Keratinocyte (primary cell): ENCODE measurements at regions not wholly inside any gene's neighbourhood (a gene's known extent, or its start where the extent isn't known, plus 50 kb on each side); places are given as distances from the start of the nearest gene placed in this dataset.

Source experiments
- DNase-seq: peaks from one replicate; pipeline ENCODE4 v3.0.0-alpha.2; 2011; ENCODE audit warnings: low read depth, missing footprints, low spot score
- FAIRE-seq: peaks from 2 replicates; lab custom pipeline; 2011; peaks lifted over from hg19 to GRCh38; lab: Jason Lieb, UNC
- H2AFZ ChIP-seq: 2 replicates; pipeline ENCODE4 v1.6.0; 2012; ENCODE audit warnings: low read length, control low read depth, inconsistent platforms; ENCODE audit not compliant: control insufficient read depth
- H3K27ac ChIP-seq: 2 replicates; pipeline ENCODE4 v1.5.1; 2011; ENCODE audit warnings: low read length; ENCODE audit not compliant: control insufficient read depth, insufficient read depth
- H3K27me3 ChIP-seq: 3 replicates; pipeline ENCODE4 v1.6.0; 2011; ENCODE audit warnings: low read length; ENCODE audit not compliant: control insufficient read depth, insufficient read depth; ENCODE audit errors: extremely low read depth
- H3K36me3 ChIP-seq, 2 experiments: 2 replicates in 1 of 2; 3 replicates in 1 of 2; pipeline ENCODE4 v1.5.1; 2011; ENCODE audit warnings: low read length in 2 of 2, mild to moderate bottlenecking in 1 of 2; ENCODE audit not compliant: control insufficient read depth in 2 of 2, insufficient read depth in 2 of 2; ENCODE audit errors: extremely low read depth in 1 of 2
- H3K4me1 ChIP-seq: 3 replicates; pipeline ENCODE4 v1.5.1; 2011; ENCODE audit warnings: low read length; ENCODE audit not compliant: control insufficient read depth, insufficient read depth; ENCODE audit errors: extremely low read depth
- H3K4me2 ChIP-seq: 3 replicates; pipeline ENCODE4 v1.6.0; 2011; ENCODE audit warnings: low read depth, low read length; ENCODE audit not compliant: control insufficient read depth, insufficient read depth; ENCODE audit errors: extremely low read depth
- H3K4me3 ChIP-seq, 3 experiments: fragments of 200-600 bp in 1 of 3; sonication (generic) in 1 of 3; 2 replicates in 2 of 3; 3 replicates in 1 of 3; pipeline ENCODE4 v1.5.1; 2011 to 2016; ENCODE audit warnings: low read length in 3 of 3, mild to moderate bottlenecking in 3 of 3, control low read depth in 2 of 3, inconsistent platforms in 1 of 3, low read depth in 1 of 3, mixed read lengths in 1 of 3, mixed run types in 1 of 3, moderate library complexity in 1 of 3; ENCODE audit not compliant: control insufficient read depth in 2 of 3, insufficient read depth in 2 of 3; ENCODE audit errors: extremely low read depth in 1 of 3
- H3K79me2 ChIP-seq: 2 replicates; pipeline ENCODE4 v1.6.0; 2012; ENCODE audit warnings: low read length; ENCODE audit not compliant: control insufficient read depth, insufficient read depth
- H3K9ac ChIP-seq: 3 replicates; pipeline ENCODE4 v1.6.0; 2011; ENCODE audit warnings: low read length; ENCODE audit not compliant: control insufficient read depth, insufficient read depth; ENCODE audit errors: extremely low read depth
- H3K9me1 ChIP-seq: 3 replicates; pipeline ENCODE4 v1.6.0; 2011; ENCODE audit warnings: low read length; ENCODE audit not compliant: control insufficient read depth, insufficient read depth; ENCODE audit errors: extremely low read depth
- H3K9me3 ChIP-seq: 2 replicates; pipeline ENCODE4 v1.5.1; 2012; ENCODE audit warnings: low read depth, low read length; ENCODE audit not compliant: control insufficient read depth
- H4K20me1 ChIP-seq: 3 replicates; pipeline ENCODE4 v1.6.0; 2011; ENCODE audit warnings: low read length; ENCODE audit not compliant: control insufficient read depth, insufficient read depth; ENCODE audit errors: extremely low read depth
- CTCF ChIP-seq, 3 experiments: IDR thresholded peaks in 1 of 3; conservative IDR thresholded peaks in 1 of 3; optimal IDR thresholded peaks in 1 of 3; 2 replicates in 2 of 3; 3 replicates in 1 of 3; pipeline versions ENCODE3 to v1.5.1; 2011; ENCODE audit warnings: low read length in 3 of 3, mild to moderate bottlenecking in 3 of 3, moderate library complexity in 2 of 3, control low read depth in 1 of 3, inconsistent platforms in 1 of 3; ENCODE audit not compliant: insufficient read depth in 2 of 3; ENCODE audit errors: extremely low read depth in 1 of 3
- EZH2 ChIP-seq: IDR thresholded peaks from one replicate; pipeline ENCODE4 v1.6.1; 2012; ENCODE audit warnings: inconsistent platforms, mild to moderate bottlenecking, low read length, moderate library complexity
- dilution Hi-C: fragments of 300-500 bp; cut with MboI; formaldehyde crosslinking; loops from one replicate; pipeline ENCODE4 v1.7.0; 2020; ENCODE audit warnings: low sequenced_read_pairs; ENCODE audit not compliant: extremely low pct_ligation_motif_present

GRCh38 chr12:124445121-124445718, 122.2 kb downstream of the NCOR2 start:
- Histone ChIP-seq H3K4me2 (no peak overlapping the region), H3K27ac (no peak overlapping the region), H3K79me2 (no peaks in the 10 kb centered on the region), H3K9me1 (no peaks in the 10 kb centered on the region), H3K27me3 (no peaks in the 10 kb centered on the region), H3K4me3 (no peak overlapping the region), H3K36me3 (peaks cover 27 to 38% of the 10 kb centered on the region in 2 experiments), H3K4me1 (peaks cover 7% of the 10 kb centered on the region), H3K9me3 (no peaks in the 10 kb centered on the region), H3K9ac (no peak overlapping the region), H2AFZ (no peak overlapping the region), H4K20me1 (peaks cover 8% of the 10 kb centered on the region)
- TF ChIP-seq CTCF (optimal IDR thresholded peaks at IDR 0.05 in 1 of 3, IDR thresholded peaks at IDR 0.05 in 1 of 3, conservative IDR thresholded peaks at IDR 0.05 in 1 of 3; ENCODE audit: extremely low read depth in 1 of 3, insufficient read depth in 2 of 3, low read length in 3 of 3) (no peak), EZH2 (no peak)
- FAIRE-seq (no peak), DNase-seq (no peak)
- dilution Hi-C loops = no loop called here

DNA sequence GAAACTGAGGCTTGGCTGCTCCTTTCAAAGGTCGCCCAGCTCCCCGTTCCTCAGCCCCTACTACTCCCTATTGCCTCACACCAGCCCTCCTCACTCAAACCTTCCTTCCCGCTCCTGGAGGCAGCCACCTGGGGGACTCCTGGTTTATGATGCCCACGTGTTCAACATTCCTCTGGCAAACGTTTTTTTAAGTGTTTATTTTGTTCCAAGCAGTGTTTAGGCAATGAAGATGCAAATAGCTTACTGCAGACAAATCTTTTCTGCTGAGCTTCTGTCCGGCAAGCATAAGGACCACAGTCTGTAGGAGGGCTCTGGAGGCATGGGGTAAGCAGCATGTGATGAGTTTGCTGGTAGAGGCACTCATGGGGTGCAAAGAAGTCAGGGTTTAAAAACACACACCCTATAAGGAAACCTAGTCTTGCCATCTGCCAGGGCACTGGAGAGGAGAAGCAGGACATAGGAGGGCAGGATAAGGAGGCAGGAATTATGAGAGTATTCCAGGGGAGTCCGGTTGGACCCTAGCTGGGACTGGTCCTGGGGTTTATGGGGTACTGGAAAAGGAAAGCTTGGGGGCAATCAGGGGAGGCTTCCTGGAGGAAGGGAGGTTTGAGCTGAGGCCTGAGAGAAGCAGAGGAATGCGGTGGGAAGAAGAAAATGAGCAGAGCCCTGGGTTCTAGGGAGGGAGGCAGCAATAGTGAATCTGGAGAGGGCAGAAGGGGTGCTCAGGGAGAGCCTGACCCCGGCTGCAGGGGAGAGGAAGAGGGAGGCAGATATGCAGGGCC, 123.3 kb downstream of the NCOR2 start:
- H3K27me3 ChIP-seq = no peaks in the 10 kb centered on the region
- FAIRE-seq (no peak), DNase-seq (no peak)
- peaks cover 8% of the 10 kb centered on the region for H4K20me1 ChIP-seq
- dilution Hi-C loops = no loop called here
- no peaks in the 10 kb centered on the region for H3K9me1 ChIP-seq
- no peaks in the 10 kb centered on the region for H3K79me2 ChIP-seq
- H3K36me3 ChIP-seq = peaks cover 24 to 38% of the 10 kb centered on the region in 2 experiments
- H3K9ac ChIP-seq = no peak overlapping the region
- H3K27ac ChIP-seq = no peak overlapping the region
- peaks cover 7% of the 10 kb centered on the region for H3K4me1 ChIP-seq
- H2AFZ ChIP-seq = no peak overlapping the region
- H3K4me3 ChIP-seq = no peak overlapping the region
- TF ChIP-seq CTCF (optimal IDR thresholded peaks at IDR 0.05 in 1 of 3, IDR thresholded peaks at IDR 0.05 in 1 of 3, conservative IDR thresholded peaks at IDR 0.05 in 1 of 3; ENCODE audit: extremely low read depth in 1 of 3, insufficient read depth in 2 of 3, low read length in 3 of 3) = no peak
- no peak for TF ChIP-seq EZH2
- no peak overlapping the region for H3K4me2 ChIP-seq
- H3K9me3 ChIP-seq = no peaks in the 10 kb centered on the region
